GM03348 (cell line): ENCODE measurements at regions not wholly inside any gene's neighbourhood (a gene's known extent, or its start where the extent isn't known, plus 50 kb on each side); places are given as distances from the start of the nearest gene placed in this dataset.

Source experiments
- DNase-seq: peaks from one replicate; pipeline ENCODE4 v3.0.0; 2012; ENCODE audit warnings: low spot score

GRCh38 chr12:126768517-126768916 is 1498.5 kb upstream of the TMEM132C start:
- no peak for DNase-seq

GRCh38 chr12:126770188-126770587 is 1496.8 kb upstream of the TMEM132C start:
- no peak for DNase-seq

- no peak for DNase-seq
Measured at GRCh38 chr12:126772171-126772864, 1494.7 kb upstream of the TMEM132C start.

GRCh38 chr12:126773012-126773411 is 1494.0 kb upstream of the TMEM132C start:
- DNase-seq: no peak

DNA sequence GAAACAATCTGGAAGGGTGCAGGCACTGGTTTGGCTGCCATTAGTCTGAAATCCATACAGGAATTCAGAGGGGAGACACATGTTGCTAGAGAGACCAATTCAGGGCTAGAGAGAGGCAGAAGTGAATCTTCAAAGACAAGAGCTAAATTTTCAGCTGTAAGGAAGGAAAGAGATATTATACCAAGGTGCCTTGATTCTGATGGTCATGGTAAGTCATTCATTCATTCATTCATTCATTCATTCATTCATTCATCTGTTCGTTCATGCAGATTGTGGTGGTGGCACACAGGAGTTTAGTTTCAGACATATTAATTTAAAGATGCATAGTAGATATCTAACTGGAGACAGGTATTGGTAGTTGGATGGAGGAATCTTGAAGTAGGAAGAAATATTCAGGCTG is 1493.5 kb upstream of the TMEM132C start:
- no peak for DNase-seq

DNA sequence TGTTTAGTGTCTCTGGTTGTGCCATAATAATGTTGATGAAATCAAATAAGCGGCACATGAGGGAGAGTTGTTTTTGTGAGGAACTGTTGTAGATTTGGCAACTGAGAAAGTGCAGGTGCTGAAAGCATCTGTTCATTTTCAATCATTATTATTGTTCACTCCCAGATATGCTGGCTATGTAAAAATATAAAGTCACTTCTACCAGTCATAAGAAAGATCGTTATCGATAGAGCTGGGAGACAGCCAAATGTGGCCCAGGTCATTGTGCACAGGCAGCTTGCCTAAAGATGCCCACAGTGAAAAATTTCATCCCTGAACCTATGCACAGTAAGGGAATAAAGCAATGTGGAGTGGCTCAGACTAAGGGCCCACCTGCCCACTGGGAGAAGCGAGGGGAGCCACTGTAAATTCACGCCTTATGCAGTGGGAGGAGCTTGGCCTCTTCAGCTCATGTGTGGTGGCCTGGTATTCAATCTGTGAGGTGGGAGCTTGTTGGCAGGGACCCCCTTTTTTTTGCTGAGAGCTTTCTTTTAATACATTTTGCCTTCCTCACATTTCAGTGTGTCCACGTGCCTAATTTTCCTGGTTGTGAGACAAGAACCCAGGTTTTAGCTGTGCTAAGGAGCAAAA is 1490.8 kb upstream of the TMEM132C start:
- DNase-seq: no peak

- no peak for DNase-seq
Measured at GRCh38 chr12:126780343-126780742, 1486.6 kb upstream of the TMEM132C start.

- DNase-seq: no peak
Measured at GRCh38 chr12:126781593-126781992, 1485.4 kb upstream of the TMEM132C start.

DNA sequence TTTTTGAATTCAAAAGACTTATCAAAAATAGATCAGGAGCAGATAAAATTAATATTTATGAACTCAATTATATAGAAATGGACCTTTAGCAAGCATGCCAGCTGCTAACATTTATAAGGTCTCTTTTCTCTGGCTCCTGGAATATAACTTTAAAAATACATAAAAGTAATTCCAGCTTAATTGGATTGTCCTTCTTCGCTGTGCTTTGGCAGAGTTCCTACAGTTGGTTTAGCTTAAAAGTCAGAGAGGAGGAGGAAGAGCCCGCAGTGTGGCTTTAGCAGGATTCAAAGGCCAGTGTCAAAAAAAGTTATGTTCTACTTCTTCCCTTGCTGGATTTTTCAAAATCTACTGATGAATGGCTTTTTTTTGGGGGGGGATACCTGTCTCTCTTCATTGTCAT is 1484.9 kb upstream of the TMEM132C start:
- no peak for DNase-seq

GRCh38 chr12:126784328-126784921 is 1482.5 kb upstream of the TMEM132C start:
- DNase-seq: peak; percentile 66

DNA sequence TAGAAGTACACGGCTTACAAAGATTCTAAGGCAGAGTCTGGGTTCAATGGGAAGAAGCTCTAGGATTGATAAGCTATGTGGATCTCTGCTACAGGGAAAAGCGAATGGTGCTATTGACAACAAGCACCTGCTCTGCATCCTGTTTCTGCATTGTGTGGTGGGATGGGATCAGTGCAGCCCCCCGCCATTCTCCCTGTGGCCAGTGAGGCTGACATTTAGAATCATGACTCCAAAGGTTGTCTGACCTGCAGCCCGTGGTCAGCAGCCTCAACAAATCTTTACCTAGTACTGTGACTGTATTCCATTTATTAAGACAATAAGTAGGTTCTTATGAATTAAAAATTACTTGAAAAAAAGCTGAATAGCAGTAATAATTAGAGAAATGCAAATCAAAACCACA is 1477.0 kb upstream of the TMEM132C start:
- no peak for DNase-seq

DNA sequence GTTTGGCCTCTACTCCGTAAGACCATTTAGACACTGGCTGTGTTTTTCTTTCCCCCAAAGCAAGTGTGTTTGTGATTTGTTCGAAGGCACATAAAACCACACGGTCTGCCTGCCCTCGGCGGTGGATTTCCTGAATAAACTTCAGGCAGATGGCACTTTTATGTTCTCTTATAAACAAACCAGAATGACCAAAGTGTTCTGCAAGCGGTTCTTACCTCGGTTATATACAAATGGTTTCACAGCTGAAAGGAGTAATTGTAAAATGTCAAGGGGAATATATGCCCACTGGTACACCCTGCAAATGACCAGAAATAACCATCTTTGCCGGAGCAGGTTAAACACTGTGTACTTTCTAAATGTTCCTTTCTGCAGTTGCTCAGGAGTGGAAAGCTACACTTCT is 1475.8 kb upstream of the TMEM132C start:
- no peak for DNase-seq

DNA sequence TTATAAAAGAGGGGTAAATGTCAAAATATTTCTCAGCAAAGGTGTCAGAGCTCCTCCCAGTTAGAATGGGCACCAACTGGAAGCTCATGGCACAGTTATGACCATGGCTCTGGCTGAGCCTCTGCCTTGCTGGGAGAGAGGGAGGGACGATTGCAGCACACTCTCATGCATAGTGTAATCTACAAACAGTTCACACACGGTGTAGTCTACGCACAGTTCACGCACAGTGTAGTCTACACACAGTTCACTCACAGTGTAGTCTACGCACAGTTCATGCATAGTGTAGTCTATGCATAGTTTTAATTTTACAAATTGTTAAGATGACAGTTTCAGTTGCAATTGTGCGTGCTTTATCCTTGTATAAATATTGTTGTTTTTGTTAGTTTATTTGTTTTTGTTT is 1474.6 kb upstream of the TMEM132C start:
- no peak for DNase-seq

GRCh38 chr12:126797525-126797924 is 1469.4 kb upstream of the TMEM132C start:
- no peak for DNase-seq

DNA sequence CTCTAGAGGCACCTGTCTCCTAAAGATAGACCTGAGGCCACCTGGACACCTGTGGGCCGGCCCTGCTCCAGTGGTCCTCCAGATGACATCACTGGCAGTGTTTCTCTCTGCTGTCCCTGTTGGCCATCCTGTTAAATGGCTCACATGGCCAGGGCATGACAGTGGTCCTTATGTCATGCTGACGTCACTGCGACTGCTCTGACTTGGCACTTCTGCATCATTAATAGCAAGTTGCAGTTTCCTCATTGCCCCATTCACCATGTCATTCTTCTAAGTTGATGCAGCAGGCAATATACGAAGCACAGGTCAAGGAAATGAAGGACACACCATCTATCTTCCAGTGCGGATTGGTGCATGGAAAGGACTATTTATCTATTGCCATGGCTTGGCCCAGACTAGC is 1468.5 kb upstream of the TMEM132C start:
- DNase-seq: no peak

DNA sequence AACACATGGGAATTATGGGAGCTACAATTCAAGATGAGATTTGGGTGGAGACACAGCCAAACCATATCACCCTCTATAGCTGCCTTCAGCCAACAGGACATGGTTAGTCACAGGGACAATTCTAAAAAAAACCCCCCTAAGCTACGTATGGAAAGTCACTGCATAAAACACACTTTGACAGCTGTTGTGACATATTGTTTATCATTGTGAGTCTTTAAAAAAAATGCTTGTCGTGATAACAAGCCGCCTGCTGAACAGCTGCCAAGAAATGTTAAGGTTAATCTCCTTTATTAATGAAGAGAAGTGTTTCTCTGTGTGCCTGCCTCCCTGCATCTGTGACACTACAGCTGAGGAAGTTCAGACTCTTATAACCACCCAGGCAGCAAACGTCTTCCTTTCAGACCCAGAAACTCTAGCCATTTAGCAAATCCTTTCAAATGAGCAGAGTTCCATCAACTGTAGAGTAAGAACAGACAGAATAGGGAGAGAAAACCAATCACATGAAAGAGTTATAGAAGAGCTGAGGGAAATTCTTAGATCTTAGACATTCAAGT is 1459.6 kb upstream of the TMEM132C start:
- DNase-seq: no peak

GRCh38 chr12:126811391-126811790 is 1455.6 kb upstream of the TMEM132C start:
- no peak for DNase-seq

- DNase-seq: no peak
Measured at GRCh38 chr12:126819554-126819953, 1447.4 kb upstream of the TMEM132C start.

GRCh38 chr12:126830778-126831680 is 1435.9 kb upstream of the TMEM132C start:
- no peak for DNase-seq

- no peak for DNase-seq
Measured at GRCh38 chr12:126837697-126838096, 1429.3 kb upstream of the TMEM132C start.

GRCh38 chr12:126843915-126844669 is 1422.9 kb upstream of the TMEM132C start:
- DNase-seq: no peak
